IMR-90 (cell line): ENCODE measurements at regions not wholly inside any gene's neighbourhood (a gene's known extent, or its start where the extent isn't known, plus 50 kb on each side); places are given as distances from the start of the nearest gene placed in this dataset.

Experiments used
- BHLHE40 ChIP-seq: fragments of 150-350 bp; IDR thresholded peaks from 2 replicates; pipeline ENCODE4 v1.6.1; 2016; ENCODE audit warnings: mild to moderate bottlenecking, low read depth, low read length
- CEBPB ChIP-seq: IDR thresholded peaks from 2 replicates; pipeline ENCODE4 v1.6.1; 2012; ENCODE audit warnings: low read depth, low read length, improper control_type of control experiment
- ELK1 ChIP-seq: fragments of 150-350 bp; IDR thresholded peaks from 2 replicates; pipeline ENCODE4 v1.6.1; 2016; ENCODE audit warnings: low read depth, mild to moderate bottlenecking, low read length, moderate library complexity, borderline replicate concordance
- MAZ ChIP-seq: IDR thresholded peaks from 2 replicates; pipeline ENCODE4 v1.6.1; 2012; ENCODE audit warnings: low read depth, mild to moderate bottlenecking, low read length, improper control_type of control experiment, moderate library complexity, borderline replicate concordance
- NFE2L2 ChIP-seq: fragments of 150-350 bp; IDR thresholded peaks from 2 replicates; pipeline ENCODE4 v1.6.1; 2016; ENCODE audit warnings: low read depth, mild to moderate bottlenecking, low read length
- POLR2A ChIP-seq: IDR thresholded peaks from 2 replicates; pipeline ENCODE4 v1.6.1; 2012; ENCODE audit warnings: mild to moderate bottlenecking, low read depth, low read length
- RAD21 ChIP-seq: IDR thresholded peaks from 2 replicates; pipeline ENCODE4 v1.6.1; 2012; ENCODE audit warnings: low read length, improper control_type of control experiment
- RFX5 ChIP-seq: IDR thresholded peaks from 2 replicates; pipeline ENCODE4 v1.8.0; 2012; ENCODE audit warnings: low read depth, mild to moderate bottlenecking, low read length, moderate library complexity
- SMC3 ChIP-seq: fragments of 150-350 bp; IDR thresholded peaks from 2 replicates; pipeline ENCODE4 v1.6.1; 2016; ENCODE audit warnings: low read depth, mild to moderate bottlenecking, antibody characterized with exemption, low read length, moderate library complexity
- TF ChIP-seq, protein P1 (sequence below): conservative IDR thresholded peaks from 2 replicates; pipeline ENCODE4 v1.5.1; 2012; ENCODE audit warnings: mild to moderate bottlenecking, low read depth, low read length, improper control_type of control experiment

GRCh38 chr3:117656391-117656790 is 946.8 kb downstream of the TUSC7 start:
- TF ChIP-seq ELK1 (no peak), RFX5 (no peak), RAD21 (no peak), POLR2A (no peak), CEBPB (no peak), SMC3 (no peak), NFE2L2 (no peak), MAZ (no peak), BHLHE40 (no peak)
- TF ChIP-seq, protein P1, sequence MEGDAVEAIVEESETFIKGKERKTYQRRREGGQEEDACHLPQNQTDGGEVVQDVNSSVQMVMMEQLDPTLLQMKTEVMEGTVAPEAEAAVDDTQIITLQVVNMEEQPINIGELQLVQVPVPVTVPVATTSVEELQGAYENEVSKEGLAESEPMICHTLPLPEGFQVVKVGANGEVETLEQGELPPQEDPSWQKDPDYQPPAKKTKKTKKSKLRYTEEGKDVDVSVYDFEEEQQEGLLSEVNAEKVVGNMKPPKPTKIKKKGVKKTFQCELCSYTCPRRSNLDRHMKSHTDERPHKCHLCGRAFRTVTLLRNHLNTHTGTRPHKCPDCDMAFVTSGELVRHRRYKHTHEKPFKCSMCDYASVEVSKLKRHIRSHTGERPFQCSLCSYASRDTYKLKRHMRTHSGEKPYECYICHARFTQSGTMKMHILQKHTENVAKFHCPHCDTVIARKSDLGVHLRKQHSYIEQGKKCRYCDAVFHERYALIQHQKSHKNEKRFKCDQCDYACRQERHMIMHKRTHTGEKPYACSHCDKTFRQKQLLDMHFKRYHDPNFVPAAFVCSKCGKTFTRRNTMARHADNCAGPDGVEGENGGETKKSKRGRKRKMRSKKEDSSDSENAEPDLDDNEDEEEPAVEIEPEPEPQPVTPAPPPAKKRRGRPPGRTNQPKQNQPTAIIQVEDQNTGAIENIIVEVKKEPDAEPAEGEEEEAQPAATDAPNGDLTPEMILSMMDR, result no peak
